SK-N-SH treated with all-trans-retinoic acid at 6 μM for 48 hours (cell line): ENCODE measurements at regions not wholly inside any gene's neighbourhood (a gene's known extent, or its start where the extent isn't known, plus 50 kb on each side); places are given as distances from the start of the nearest gene placed in this dataset.

ENCODE experiments used
- ARNTL ChIP-seq: fragments of 450-650 bp; formaldehyde crosslinking; IDR thresholded peaks from 2 replicates; pipeline ENCODE4 v1.5.0; 2020; ENCODE audit warnings: low read depth, mild to moderate bottlenecking, moderate library complexity, borderline replicate concordance
- BACH2 ChIP-seq: fragments of 250-450 bp; sonication (Bioruptor Pico); IDR thresholded peaks from 2 replicates; pipeline ENCODE4 v1.9.0; 2021; ENCODE audit warnings: mild to moderate bottlenecking, borderline replicate concordance
- GLIS3 ChIP-seq: fragments of 250-450 bp; sonication (Bioruptor Pico); IDR thresholded peaks from 2 replicates; pipeline ENCODE4 v1.5.0; 2020; ENCODE audit warnings: mild to moderate bottlenecking, moderate library complexity
- OSR1 ChIP-seq: fragments of 250-450 bp; sonication (Bioruptor Pico); IDR thresholded peaks from 2 replicates; pipeline ENCODE4 v1.8.0; 2022; ENCODE audit warnings: moderate library complexity, mild to moderate bottlenecking, inconsistent platforms
- RARB ChIP-seq: fragments of 250-450 bp; sonication (Bioruptor Pico); IDR thresholded peaks from 2 replicates; pipeline ENCODE4 v1.8.0; 2021; ENCODE audit warnings: mild to moderate bottlenecking, moderate library complexity
- TCF4 ChIP-seq: fragments of 250-450 bp; sonication (Bioruptor Pico); IDR thresholded peaks from 2 replicates; pipeline ENCODE4 v1.8.0; 2021; ENCODE audit warnings: mild to moderate bottlenecking, moderate library complexity, borderline replicate concordance
- ZFP30 ChIP-seq: fragments of 450-650 bp; formaldehyde crosslinking; IDR thresholded peaks from 2 replicates; pipeline ENCODE4 v1.5.0; 2022; ENCODE audit warnings: mild to moderate bottlenecking, moderate library complexity
- ZNF8 ChIP-seq: fragments of 450-650 bp; formaldehyde crosslinking; IDR thresholded peaks from 2 replicates; pipeline ENCODE4 v1.5.0; 2020; ENCODE audit warnings: mild to moderate bottlenecking, moderate library complexity

- no peak for TF ChIP-seq OSR1
- no peak for TF ChIP-seq BACH2 (CRISPR knock-in tag)
- TF ChIP-seq TCF4 (CRISPR knock-in tag): no peak
- no peak for TF ChIP-seq ARNTL (CRISPR knock-in tag)
- TF ChIP-seq ZNF8: no peak
- TF ChIP-seq RARB (CRISPR knock-in tag): no peak
- TF ChIP-seq GLIS3 (CRISPR knock-in tag): no peak
- no peak for TF ChIP-seq ZFP30 (CRISPR knock-in tag)
Observed at GRCh38 chr2:139177041-139177440, 396.9 kb upstream of the NXPH2 start.
